K562 (cell line): ENCODE measurements at regions not wholly inside any gene's neighbourhood (a gene's known extent, or its start where the extent isn't known, plus 50 kb on each side); places are given as distances from the start of the nearest gene placed in this dataset.

Source experiments
- ATAC-seq: fragments of 200-7000 bp; cut with Tn5 transposase; 3 replicates; pipeline ENCODE4 v1.9.1; 2020; ENCODE audit warnings: moderate library complexity
- BruUV-seq: library from RNA; stranded (reverse); fragments of 400-500 nt; replicated peaks from 2 replicates; lab custom pipeline; 2021; lab: Mats Ljungman, UMichigan
- CTCF ChIA-PET: fragments of 300-600 bp; formaldehyde crosslinking; extraction: SDS; loops from one replicate; lab custom pipeline; 2021; ENCODE audit warnings: low intra/inter-chr PET ratio; lab: Yijun Ruan, JAX
- POLR2A ChIA-PET: fragments of 300-600, 350-650 bp; sonication (Branson Sonifier 250); formaldehyde crosslinking; extraction: SDS; loops from one replicate; lab custom pipeline; 2021; ENCODE audit warnings: antibody characterized with exemption, inconsistent platforms; lab: Yijun Ruan, JAX
- DNase-seq, 4 experiments: peaks; one replicate each; pipeline versions ENCODE4 v3.0.0 to v3.0.0-alpha.2; 2011 to 2018; ENCODE audit warnings: low spot score in 3 of 4, mixed read lengths in 3 of 4; ENCODE audit errors: extremely low read depth in 1 of 4
- FAIRE-seq: peaks from 2 replicates; lab custom pipeline; 2011; peaks lifted over from hg19 to GRCh38; lab: Jason Lieb, UNC
- H2AFZ ChIP-seq: 2 replicates; pipeline ENCODE4 v1.6.0; 2011; ENCODE audit warnings: low read depth, low read length, control low read depth, inconsistent platforms
- H3K27ac ChIP-seq: fragments of 200-600 bp; 3 replicates; pipeline ENCODE4 v1.8.0; 2011; ENCODE audit warnings: low read depth, mild to moderate bottlenecking, control low read depth, inconsistent platforms, low read length, moderate library complexity, mixed read lengths; ENCODE audit errors: extremely low read depth
- H3K27me3 ChIP-seq, 2 experiments: fragments of 300-600 bp in 1 of 2; 2 replicates in 1 of 2; 3 replicates in 1 of 2; pipeline versions ENCODE4 v1.6.0 to v1.8.0; 2011; ENCODE audit warnings: inconsistent platforms in 2 of 2, low read length in 2 of 2, mild to moderate bottlenecking in 1 of 2, mixed read lengths in 1 of 2, moderate library complexity in 1 of 2; ENCODE audit not compliant: control insufficient read depth in 2 of 2, insufficient read depth in 2 of 2
- H3K36me3 ChIP-seq: fragments of 300-600 bp; 3 replicates; pipeline ENCODE4 v1.8.0; 2011; ENCODE audit warnings: mild to moderate bottlenecking, low read length, inconsistent platforms; ENCODE audit not compliant: control insufficient read depth, insufficient read depth
- H3K4me1 ChIP-seq, 2 experiments: fragments of 200-600 bp in 1 of 2; replicated peaks in 1 of 2; 2 replicates in 1 of 2; 3 replicates in 1 of 2; pipeline versions ENCODE4 v1.5.1 to v1.8.0; 2011; ENCODE audit warnings: inconsistent platforms in 2 of 2, low read length in 2 of 2, mild to moderate bottlenecking in 1 of 2, mixed read lengths in 1 of 2, moderate library complexity in 1 of 2; ENCODE audit not compliant: control insufficient read depth in 2 of 2, insufficient read depth in 2 of 2
- H3K4me2 ChIP-seq: 2 replicates; pipeline ENCODE4 v1.6.1; 2011; ENCODE audit warnings: low read length, control low read depth, inconsistent platforms, mixed read lengths; ENCODE audit not compliant: insufficient read depth
- H3K4me3 ChIP-seq: fragments of 200-600 bp; sonication (generic), shearing (Covaris generic); 2 replicates; pipeline ENCODE4 v1.5.1; 2016; ENCODE audit warnings: control low read depth, inconsistent platforms
- H3K79me2 ChIP-seq: fragments of 200-600 bp; 3 replicates; pipeline ENCODE4 v1.8.0; 2011; ENCODE audit warnings: low read length, inconsistent platforms; ENCODE audit not compliant: control insufficient read depth, insufficient read depth
- H3K9ac ChIP-seq, 2 experiments: 2 replicates each; pipeline versions ENCODE4 v1.6.0 to v1.6.1; 2011; ENCODE audit warnings: low read depth in 2 of 2, low read length in 2 of 2, control low read depth in 1 of 2, inconsistent platforms in 1 of 2, mild to moderate bottlenecking in 1 of 2, mixed read lengths in 1 of 2; ENCODE audit not compliant: insufficient read depth in 1 of 2
- H3K9me1 ChIP-seq: one replicate; pipeline ENCODE4 v1.6.0; 2011; ENCODE audit warnings: inconsistent platforms, mild to moderate bottlenecking, low read length, moderate library complexity; ENCODE audit not compliant: control insufficient read depth, insufficient read depth
- H3K9me3 ChIP-seq: replicated peaks from 2 replicates; pipeline ENCODE4 v1.5.1; 2011; ENCODE audit warnings: low read depth, low read length, inconsistent platforms; ENCODE audit not compliant: control insufficient read depth, insufficient read depth
- H4K20me1 ChIP-seq: replicated peaks from 2 replicates; pipeline ENCODE4 v1.6.1; 2011; ENCODE audit warnings: low read length, inconsistent platforms, mixed read lengths; ENCODE audit not compliant: control insufficient read depth, insufficient read depth
- BCL6 ChIP-seq: fragments of 250-450 bp; sonication (Bioruptor Pico); IDR thresholded peaks from 2 replicates; pipeline ENCODE4 v1.4.0; 2020
- CBX2 ChIP-seq: fragments of 200-600 bp; sonication (generic); IDR thresholded peaks from one replicate; pipeline ENCODE4 v1.6.1; 2012; ENCODE audit warnings: mild to moderate bottlenecking, low read length, inconsistent platforms; ENCODE audit not compliant: insufficient read depth, poor library complexity, severe bottlenecking
- L3MBTL2 ChIP-seq: fragments of 450-650 bp; IDR thresholded peaks from 2 replicates; pipeline ENCODE4 v1.6.1; 2016; ENCODE audit warnings: mild to moderate bottlenecking, moderate library complexity
- NELFE ChIP-seq: IDR thresholded peaks from 2 replicates; pipeline ENCODE4 v1.6.1; 2011; ENCODE audit warnings: mild to moderate bottlenecking; ENCODE audit not compliant: insufficient read depth, insufficient read length
- SIX5 ChIP-seq, 2 experiments: IDR thresholded peaks; 2 replicates each; pipeline ENCODE4 v1.6.1; 2011; ENCODE audit warnings: low read length in 2 of 2, borderline replicate concordance in 1 of 2, low read depth in 1 of 2, mild to moderate bottlenecking in 1 of 2, moderate library complexity in 1 of 2; ENCODE audit not compliant: insufficient read depth in 1 of 2
- ZHX1 ChIP-seq: fragments of 150-350 bp; conservative IDR thresholded peaks from 2 replicates; pipeline ENCODE4 v1.6.1; 2014; ENCODE audit warnings: low read length
- ZNF212 ChIP-seq: fragments of 450-650 bp; formaldehyde crosslinking; IDR thresholded peaks from 2 replicates; pipeline ENCODE4 v1.4.0; 2020; ENCODE audit warnings: mild to moderate bottlenecking
- ZNF584 ChIP-seq: fragments of 200-800 bp; sonication (Bioruptor generic); IDR thresholded peaks from 2 replicates; pipeline ENCODE4 v1.6.1; 2016; ENCODE audit warnings: low read depth, mild to moderate bottlenecking, missing genetic modification characterization, missing compliant biosample characterization
- ZNF764 ChIP-seq: fragments of 250-450 bp; sonication (Bioruptor Pico); IDR thresholded peaks from 2 replicates; pipeline ENCODE4 v1.4.0; 2020; ENCODE audit warnings: low read depth, mild to moderate bottlenecking, moderate library complexity
- WGBS: fragments of 100-300 bp; shearing (Covaris generic); methylation state at CpG from one replicate; pipeline ENCODE4 v1.1.6; 2016; ENCODE audit warnings: low coverage, mixed read lengths; ENCODE audit not compliant: insufficient coverage; ENCODE audit errors: missing lambda C conversion rate; 5-methylcytosine and 5-hydroxymethylcytosine counted together
- in situ Hi-C: fragments of 300-500 bp; cut with MboI; formaldehyde crosslinking; loops from 4 replicates; pipeline ENCODE4 v1.15.0; 2018; ENCODE audit warnings: inconsistent platforms, mixed read lengths
- intact Hi-C: fragments of 100-400 bp; cut with micrococcal nuclease; formaldehyde crosslinking; loops from 2 replicates; pipeline ENCODE4 v1.14.2; 2022
- TF ChIP-seq, protein P1 (sequence below): fragments of 450-650 bp; IDR thresholded peaks from 2 replicates; pipeline ENCODE4 v1.6.1; 2017; ENCODE audit warnings: antibody characterized with exemption, mild to moderate bottlenecking

DNA sequence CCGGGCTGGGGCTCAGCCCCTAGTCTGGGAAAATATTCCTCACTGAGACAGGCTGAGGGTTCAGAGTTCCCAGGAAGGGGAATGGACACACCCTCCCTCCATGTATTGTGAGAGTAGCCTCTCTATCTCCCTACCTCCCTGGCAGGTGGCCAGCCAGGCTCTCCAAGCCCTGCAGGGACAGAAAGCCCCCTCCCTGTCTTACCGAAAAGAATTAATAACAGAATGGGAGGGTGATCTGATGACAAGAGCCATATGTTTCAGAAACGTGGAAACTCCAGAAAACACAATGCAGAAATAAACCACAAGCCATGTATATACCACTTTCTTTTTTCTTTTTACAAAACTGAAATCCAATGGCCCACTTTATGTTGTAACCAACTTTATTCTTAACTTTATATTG lies 140.0 kb downstream of the CHST1 start:
- FAIRE-seq, result no peak
- H3K4me1 ChIP-seq, result no peaks in the 10 kb centered on the region
- no peak for DNase-seq
- no peak overlapping the region for H3K4me3 ChIP-seq
- H3K27me3 ChIP-seq, result 0 out of 5 replicates have a peak, but pooled peaks cover 0 to 9% of the 10 kb centered on the region in 2 experiments
- POLR2A ChIA-PET, result no interaction called here
- TF ChIP-seq BCL6, result no peak
- no peak for TF ChIP-seq NELFE
- H3K4me2 ChIP-seq, result no peak overlapping the region
- CTCF ChIA-PET, result no interaction called here
- no peaks in the 10 kb centered on the region for H3K9me1 ChIP-seq
- WGBS, result 2% methylated on average over 3 of the region's 3 CpGs
- H3K9ac ChIP-seq, result no peak overlapping the region
- no peak for ATAC-seq
- intact Hi-C loops, result no loop called here
- H3K36me3 ChIP-seq, result no peaks in the 10 kb centered on the region
- in situ Hi-C loops, result no loop called here
- BruUV-seq, result no TSS peak
- H3K27ac ChIP-seq, result no peak overlapping the region
- no peaks in the 10 kb centered on the region for H3K79me2 ChIP-seq
- H3K9me3 ChIP-seq, result no peaks in the 10 kb centered on the region
- H4K20me1 ChIP-seq, result no peaks in the 10 kb centered on the region
- H2AFZ ChIP-seq, result no peak overlapping the region

DNA sequence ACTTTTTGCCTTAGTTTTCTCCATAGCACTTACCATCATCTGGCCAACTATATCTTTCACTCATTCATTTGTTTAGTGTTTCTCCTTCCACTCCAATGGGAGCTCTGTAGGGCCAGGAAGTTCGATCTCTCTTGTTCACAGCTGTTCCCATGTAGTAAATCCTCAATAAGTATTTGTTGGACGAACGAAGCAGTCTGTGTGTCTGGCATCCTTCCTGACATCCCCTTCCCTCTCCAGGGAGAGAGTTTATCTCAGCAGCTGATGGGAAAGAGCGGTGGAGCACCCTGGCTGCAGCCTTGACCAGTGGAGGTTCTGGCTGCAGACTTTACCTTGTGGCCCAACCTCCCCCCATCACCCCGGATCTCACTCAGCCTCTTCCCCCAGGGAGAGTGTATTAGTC lies 141.7 kb downstream of the CHST1 start:
- BruUV-seq, result no TSS peak
- H3K36me3 ChIP-seq, result no peaks in the 10 kb centered on the region
- H3K79me2 ChIP-seq, result no peaks in the 10 kb centered on the region
- H3K27me3 ChIP-seq, result 0 out of 5 replicates have a peak, but pooled peaks cover 0 to 9% of the 10 kb centered on the region in 2 experiments
- H3K27ac ChIP-seq, result no peak overlapping the region
- no peaks in the 10 kb centered on the region for H3K9me3 ChIP-seq
- H2AFZ ChIP-seq, result no peak overlapping the region
- no peaks in the 10 kb centered on the region for H3K9me1 ChIP-seq
- FAIRE-seq, result no peak
- CTCF ChIA-PET, result no interaction called here
- ATAC-seq, result no peak
- POLR2A ChIA-PET, result no interaction called here
- 0% methylated on average over 5 of the region's 5 CpGs for WGBS
- in situ Hi-C loops, result no loop called here
- no peak overlapping the region for H3K4me3 ChIP-seq
- no peaks in the 10 kb centered on the region for H4K20me1 ChIP-seq
- no peak overlapping the region for H3K4me2 ChIP-seq
- no peaks in the 10 kb centered on the region for H3K4me1 ChIP-seq
- no peak for DNase-seq
- H3K9ac ChIP-seq, result no peak overlapping the region
- intact Hi-C loops, result no loop called here
- TF ChIP-seq ZNF584, result no peak
- TF ChIP-seq CBX2, result no peak
- no peak for TF ChIP-seq ZNF764 (CRISPR knock-in tag)
- no peak for TF ChIP-seq SIX5 (IDR thresholded peaks at IDR 0.05; ENCODE audit: borderline replicate concordance in 1 of 2, insufficient read depth in 1 of 2, low read depth in 1 of 2, low read length in 2 of 2)
- TF ChIP-seq ZNF212 (CRISPR knock-in tag), result no peak
- TF ChIP-seq ZHX1, result no peak
- TF ChIP-seq L3MBTL2, result no peak
- TF ChIP-seq, protein P1, sequence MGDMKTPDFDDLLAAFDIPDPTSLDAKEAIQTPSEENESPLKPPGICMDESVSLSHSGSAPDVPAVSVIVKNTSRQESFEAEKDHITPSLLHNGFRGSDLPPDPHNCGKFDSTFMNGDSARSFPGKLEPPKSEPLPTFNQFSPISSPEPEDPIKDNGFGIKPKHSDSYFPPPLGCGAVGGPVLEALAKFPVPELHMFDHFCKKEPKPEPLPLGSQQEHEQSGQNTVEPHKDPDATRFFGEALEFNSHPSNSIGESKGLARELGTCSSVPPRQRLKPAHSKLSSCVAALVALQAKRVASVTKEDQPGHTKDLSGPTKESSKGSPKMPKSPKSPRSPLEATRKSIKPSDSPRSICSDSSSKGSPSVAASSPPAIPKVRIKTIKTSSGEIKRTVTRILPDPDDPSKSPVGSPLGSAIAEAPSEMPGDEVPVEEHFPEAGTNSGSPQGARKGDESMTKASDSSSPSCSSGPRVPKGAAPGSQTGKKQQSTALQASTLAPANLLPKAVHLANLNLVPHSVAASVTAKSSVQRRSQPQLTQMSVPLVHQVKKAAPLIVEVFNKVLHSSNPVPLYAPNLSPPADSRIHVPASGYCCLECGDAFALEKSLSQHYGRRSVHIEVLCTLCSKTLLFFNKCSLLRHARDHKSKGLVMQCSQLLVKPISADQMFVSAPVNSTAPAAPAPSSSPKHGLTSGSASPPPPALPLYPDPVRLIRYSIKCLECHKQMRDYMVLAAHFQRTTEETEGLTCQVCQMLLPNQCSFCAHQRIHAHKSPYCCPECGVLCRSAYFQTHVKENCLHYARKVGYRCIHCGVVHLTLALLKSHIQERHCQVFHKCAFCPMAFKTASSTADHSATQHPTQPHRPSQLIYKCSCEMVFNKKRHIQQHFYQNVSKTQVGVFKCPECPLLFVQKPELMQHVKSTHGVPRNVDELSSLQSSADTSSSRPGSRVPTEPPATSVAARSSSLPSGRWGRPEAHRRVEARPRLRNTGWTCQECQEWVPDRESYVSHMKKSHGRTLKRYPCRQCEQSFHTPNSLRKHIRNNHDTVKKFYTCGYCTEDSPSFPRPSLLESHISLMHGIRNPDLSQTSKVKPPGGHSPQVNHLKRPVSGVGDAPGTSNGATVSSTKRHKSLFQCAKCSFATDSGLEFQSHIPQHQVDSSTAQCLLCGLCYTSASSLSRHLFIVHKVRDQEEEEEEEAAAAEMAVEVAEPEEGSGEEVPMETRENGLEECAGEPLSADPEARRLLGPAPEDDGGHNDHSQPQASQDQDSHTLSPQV, result no peak
